ENCODE measurements at regions not wholly inside any gene's neighbourhood (a gene's known extent, or its start where the extent isn't known, plus 50 kb on each side); places are given as distances from the start of the nearest gene placed in this dataset.

DNA sequence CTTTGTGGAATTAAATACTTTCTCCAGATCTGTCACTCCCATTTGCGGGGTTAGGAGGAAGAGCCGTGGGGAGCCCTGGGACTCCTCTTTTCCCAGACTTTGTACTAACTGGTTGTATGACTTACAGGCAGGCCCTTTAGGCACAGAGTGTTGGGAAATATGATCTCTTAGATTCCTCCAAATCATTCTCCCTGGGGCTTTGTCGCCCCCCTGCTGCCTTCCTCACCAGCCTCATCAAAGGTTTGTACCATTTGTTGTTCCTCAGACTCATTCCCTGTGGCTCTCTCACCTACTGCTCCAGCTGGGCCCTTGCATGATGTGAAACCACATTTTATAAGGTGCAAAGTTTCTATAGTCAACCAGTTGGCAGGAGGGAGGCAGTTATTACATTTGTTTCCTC lies 56.4 kb downstream of the CRYGS start:
- H3K4me1 ChIP-seq (ENCODE audit: insufficient read depth, low read length) = no peaks in the 10 kb centered on the region
- H3K27me3 ChIP-seq (ENCODE audit: insufficient read depth, low read length) = no peaks in the 10 kb centered on the region
- H3K4me3 ChIP-seq (ENCODE audit: low read length) = no peak overlapping the region
- H3K9me3 ChIP-seq (ENCODE audit: low read depth, low read length) = no peaks in the 10 kb centered on the region

DNA sequence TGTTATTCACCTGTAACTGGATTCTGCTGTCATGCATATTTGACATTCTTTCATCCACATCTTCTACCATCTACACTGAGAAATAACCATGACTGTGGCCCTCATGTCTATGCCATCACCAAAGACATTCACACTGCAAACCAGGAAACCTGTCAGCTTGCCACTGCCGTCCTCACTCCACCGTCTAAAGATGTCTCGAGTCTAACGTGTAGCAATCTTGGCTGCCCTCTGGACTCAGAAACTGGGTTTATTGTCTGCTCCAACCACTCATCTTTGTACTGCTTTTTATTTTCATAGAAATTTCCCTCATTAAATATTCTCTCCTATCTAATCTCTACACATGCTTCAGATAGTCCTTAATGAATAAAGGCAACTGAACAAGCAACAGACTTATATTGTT lies 57.1 kb downstream of the CRYGS start:
- Histone ChIP-seq H3K27me3 (ENCODE audit: insufficient read depth, low read length) (no peaks in the 10 kb centered on the region), H3K4me1 (ENCODE audit: insufficient read depth, low read length) (no peaks in the 10 kb centered on the region), H3K9me3 (ENCODE audit: low read depth, low read length) (no peaks in the 10 kb centered on the region), H3K4me3 (ENCODE audit: low read length) (no peak overlapping the region)

DNA sequence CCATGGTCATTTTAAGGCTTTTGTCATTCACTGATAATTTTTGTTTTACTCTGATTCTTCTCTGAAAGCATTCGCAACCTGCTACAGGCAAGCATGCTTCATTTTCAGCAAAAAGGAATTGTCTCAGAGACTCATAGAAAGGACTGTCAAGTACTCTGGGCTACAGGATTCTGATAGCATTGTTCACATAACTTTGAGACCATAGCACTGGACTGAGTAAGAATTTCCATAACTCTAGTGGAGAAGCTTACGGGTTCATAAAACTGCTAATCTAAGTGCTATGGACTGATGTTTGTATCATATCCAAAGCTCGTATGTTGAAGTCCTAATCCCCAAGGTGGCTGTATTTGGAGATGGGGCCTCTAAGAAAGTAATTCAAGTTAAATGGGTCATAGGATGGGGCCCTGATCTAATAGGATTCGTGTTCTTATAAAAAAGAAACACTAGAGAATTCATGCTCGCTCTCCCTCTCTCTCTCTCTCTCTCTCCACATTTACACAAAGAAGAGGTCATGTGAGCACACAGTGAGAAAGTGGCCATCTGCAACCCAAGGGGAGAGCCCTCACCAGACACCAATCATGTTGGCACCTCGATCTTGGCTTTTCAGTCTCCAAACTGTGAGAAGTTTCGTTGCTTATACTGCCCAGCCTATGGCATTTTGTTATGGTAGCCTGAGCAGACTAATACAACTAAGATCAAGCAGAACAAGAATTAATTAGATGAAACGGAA lies 60.4 kb downstream of the CRYGS start:
- H3K9me3 ChIP-seq (ENCODE audit: low read depth, low read length) = no peaks in the 10 kb centered on the region
- H3K4me3 ChIP-seq (ENCODE audit: low read length) = no peak overlapping the region
- H3K27me3 ChIP-seq (ENCODE audit: insufficient read depth, low read length) = no peaks in the 10 kb centered on the region
- H3K4me1 ChIP-seq (ENCODE audit: insufficient read depth, low read length) = no peaks in the 10 kb centered on the region

DNA sequence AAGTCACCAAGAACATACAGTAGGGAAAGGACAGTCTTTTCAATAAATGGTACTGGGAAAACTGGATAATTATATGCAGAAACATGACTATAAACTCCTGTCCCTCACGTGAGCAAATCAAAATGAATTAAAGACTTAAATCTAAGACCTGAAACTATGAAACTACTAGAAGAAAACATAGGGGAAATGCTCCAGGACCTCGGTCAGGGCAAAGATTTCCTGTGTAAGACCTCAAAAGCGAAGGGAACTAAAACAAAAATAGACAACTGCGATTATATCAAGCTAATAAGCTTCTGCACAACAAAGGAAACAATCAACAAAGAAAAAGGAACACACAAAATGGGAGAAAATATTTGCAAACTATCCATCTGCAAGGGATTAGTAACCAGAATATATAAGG lies 62.7 kb downstream of the CRYGS start:
- Histone ChIP-seq H3K4me3 (ENCODE audit: low read length) (no peak overlapping the region), H3K9me3 (ENCODE audit: low read depth, low read length) (no peaks in the 10 kb centered on the region), H3K27me3 (ENCODE audit: insufficient read depth, low read length) (no peaks in the 10 kb centered on the region), H3K4me1 (ENCODE audit: insufficient read depth, low read length) (no peaks in the 10 kb centered on the region)

DNA sequence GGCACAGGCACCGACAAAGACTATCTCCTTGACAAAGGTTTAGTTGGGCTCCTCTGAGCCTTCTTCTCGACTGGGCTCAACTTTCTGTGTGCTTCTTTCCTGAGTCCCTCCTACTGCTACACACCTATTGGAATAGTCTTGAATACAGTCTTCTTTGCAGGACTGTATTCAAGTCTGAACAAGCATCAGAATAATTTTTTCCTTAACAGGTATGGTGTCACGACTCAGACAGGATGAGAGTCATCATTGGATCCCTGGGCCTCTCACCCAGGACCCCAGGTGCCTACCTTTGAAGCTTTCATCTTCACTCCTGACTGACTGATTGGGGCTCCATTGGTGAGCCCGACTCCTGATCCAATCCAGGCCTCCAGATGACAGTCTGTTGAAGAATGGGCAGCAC lies 66.3 kb downstream of the CRYGS start:
- H3K4me1 ChIP-seq (ENCODE audit: insufficient read depth, low read length) = no peaks in the 10 kb centered on the region
- no peaks in the 10 kb centered on the region for H3K9me3 ChIP-seq (ENCODE audit: low read depth, low read length)
- no peak overlapping the region for H3K4me3 ChIP-seq (ENCODE audit: low read length)
- no peaks in the 10 kb centered on the region for H3K27me3 ChIP-seq (ENCODE audit: insufficient read depth, low read length)

DNA sequence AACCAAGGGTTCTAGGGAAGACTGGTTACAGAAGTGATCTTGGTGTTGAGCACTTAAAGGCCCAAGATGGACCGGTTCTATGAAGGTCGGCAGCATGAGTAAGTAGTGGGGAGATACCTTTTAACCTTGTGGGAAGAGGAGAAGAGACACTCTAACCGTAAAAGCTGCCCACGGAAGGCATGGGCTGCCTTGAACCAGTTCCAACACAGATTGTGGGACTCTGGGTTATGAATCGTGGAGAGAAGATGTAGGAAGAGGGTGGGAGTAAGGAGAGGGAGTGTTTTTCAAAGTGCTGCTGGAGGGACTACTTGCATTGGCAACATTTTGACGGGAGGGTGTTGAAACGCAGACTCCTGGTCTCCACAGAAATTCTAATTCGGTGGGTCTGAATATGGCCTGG lies 67.1 kb downstream of the CRYGS start:
- H3K27me3 ChIP-seq (ENCODE audit: insufficient read depth, low read length) = no peaks in the 10 kb centered on the region
- H3K4me1 ChIP-seq (ENCODE audit: insufficient read depth, low read length) = no peaks in the 10 kb centered on the region
- H3K9me3 ChIP-seq (ENCODE audit: low read depth, low read length) = no peaks in the 10 kb centered on the region
- H3K4me3 ChIP-seq (ENCODE audit: low read length) = no peak overlapping the region

DNA sequence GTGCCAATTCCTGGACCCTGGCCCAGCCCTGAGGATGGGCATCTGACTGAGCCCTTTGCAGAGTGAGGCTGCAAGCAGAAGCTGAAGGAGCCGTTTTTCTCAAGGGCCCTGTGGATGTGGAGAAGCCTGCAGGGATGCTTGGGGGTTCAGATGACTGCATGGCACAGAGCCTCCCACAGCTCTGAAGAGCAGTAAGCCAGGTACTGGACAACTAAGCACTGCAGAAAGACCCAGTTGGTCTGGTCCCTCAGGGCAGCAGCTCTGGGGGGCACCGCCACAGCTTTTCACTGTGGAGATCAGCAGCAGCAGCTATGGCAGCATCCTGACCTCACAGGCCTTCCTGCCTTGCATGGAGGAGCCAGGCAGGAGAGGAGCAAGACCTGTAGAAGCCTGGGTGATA lies 67.6 kb downstream of the CRYGS start:
- no peaks in the 10 kb centered on the region for H3K9me3 ChIP-seq (ENCODE audit: low read depth, low read length)
- H3K4me3 ChIP-seq (ENCODE audit: low read length) = no peak overlapping the region
- H3K27me3 ChIP-seq (ENCODE audit: insufficient read depth, low read length) = no peaks in the 10 kb centered on the region
- H3K4me1 ChIP-seq (ENCODE audit: insufficient read depth, low read length) = no peaks in the 10 kb centered on the region

DNA sequence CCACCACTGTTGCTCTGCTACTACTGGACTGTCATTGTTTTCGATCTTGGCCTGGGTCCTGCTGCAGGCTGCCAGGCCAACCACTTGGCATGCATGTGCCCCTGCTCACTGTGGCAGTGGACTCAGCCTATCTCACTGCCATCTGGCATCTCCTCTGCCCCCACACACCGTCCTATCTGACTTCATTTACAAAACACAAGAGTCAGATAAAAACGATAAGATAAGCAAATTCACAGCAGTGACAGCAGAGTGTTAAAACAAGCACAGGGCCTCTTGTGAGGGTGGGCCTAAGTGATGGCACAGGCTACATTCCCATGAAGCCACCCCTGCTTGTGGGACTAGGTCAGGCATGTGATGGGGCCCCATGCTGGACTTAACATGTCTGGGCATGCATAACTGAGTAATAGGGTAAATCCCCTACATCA lies 68.1 kb downstream of the CRYGS start:
- no peaks in the 10 kb centered on the region for H3K27me3 ChIP-seq (ENCODE audit: insufficient read depth, low read length)
- H3K4me3 ChIP-seq (ENCODE audit: low read length) = no peak overlapping the region
- no peaks in the 10 kb centered on the region for H3K4me1 ChIP-seq (ENCODE audit: insufficient read depth, low read length)
- H3K9me3 ChIP-seq (ENCODE audit: low read depth, low read length) = no peaks in the 10 kb centered on the region

DNA sequence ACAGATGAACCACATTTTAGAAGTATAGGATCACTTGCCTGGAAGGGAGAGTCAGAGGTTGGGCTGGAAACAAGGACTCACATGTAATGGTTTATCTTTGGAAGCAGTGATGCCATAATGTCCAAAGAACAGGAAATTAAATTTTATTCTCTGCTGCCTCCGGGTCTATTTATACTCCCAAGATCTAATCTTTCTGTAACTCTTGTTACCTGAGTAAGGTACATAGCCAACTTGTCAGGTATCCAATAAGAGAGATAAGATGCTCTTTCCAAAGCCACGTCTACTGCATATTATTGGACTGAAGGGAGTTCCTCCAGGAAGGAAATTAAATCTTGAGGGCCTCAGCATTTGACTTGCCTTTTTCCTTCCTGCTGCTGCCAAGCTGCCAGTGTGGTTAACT lies 71.0 kb downstream of the CRYGS start:
- Histone ChIP-seq H3K4me1 (ENCODE audit: insufficient read depth, low read length) (no peaks in the 10 kb centered on the region), H3K4me3 (ENCODE audit: low read length) (no peak overlapping the region), H3K9me3 (ENCODE audit: low read depth, low read length) (no peaks in the 10 kb centered on the region), H3K27me3 (ENCODE audit: insufficient read depth, low read length) (no peaks in the 10 kb centered on the region)

DNA sequence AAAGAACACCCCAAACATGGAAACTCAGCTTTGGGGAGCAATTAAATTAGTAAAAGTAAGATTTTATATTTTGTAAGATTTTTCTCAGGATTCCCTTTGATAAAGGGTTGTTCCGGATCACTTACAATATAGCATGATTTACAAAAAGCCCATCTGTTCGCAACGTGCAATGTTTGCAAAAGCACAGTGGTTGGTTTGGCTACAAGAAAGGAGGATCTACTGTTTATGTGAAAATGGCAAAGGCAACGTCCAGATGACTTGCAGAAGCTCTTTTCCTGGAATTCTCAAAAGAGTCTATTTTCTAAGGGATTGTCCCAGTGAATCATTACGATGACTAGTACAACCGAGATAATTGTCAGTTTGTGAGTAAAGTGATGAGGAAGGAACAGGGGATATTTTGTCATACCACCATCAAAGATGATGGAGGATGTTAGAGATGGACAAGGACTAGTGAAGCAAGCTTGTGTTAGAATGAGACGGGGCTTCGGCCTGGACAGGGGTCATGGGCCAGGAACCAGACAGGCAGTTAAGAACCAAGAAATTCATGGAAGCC lies 71.6 kb downstream of the CRYGS start:
- Histone ChIP-seq H3K4me3 (ENCODE audit: low read length) (no peak overlapping the region), H3K27me3 (ENCODE audit: insufficient read depth, low read length) (no peaks in the 10 kb centered on the region), H3K9me3 (ENCODE audit: low read depth, low read length) (no peaks in the 10 kb centered on the region), H3K4me1 (ENCODE audit: insufficient read depth, low read length) (no peaks in the 10 kb centered on the region)

DNA sequence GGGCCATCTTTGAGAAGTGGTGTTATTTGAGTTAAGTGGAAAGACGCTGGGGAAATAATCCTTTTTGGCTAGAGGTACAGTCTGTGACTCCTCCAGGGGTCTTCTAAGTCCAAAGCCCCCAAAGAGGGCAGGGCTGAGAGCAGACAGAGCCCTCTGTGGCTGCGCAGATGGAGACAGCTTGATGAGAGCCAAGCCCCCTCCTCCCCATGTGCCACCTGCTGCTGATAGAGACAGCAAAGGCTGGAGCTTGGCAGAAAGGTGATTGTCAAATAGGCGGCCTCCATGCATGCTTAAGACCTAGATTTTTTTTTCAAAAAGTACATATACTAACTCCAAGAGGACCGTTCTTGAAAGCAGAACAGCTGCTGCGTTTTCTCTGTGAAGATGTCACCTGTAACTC lies 72.4 kb downstream of the CRYGS start:
- Histone ChIP-seq H3K4me1 (ENCODE audit: insufficient read depth, low read length) (no peaks in the 10 kb centered on the region), H3K27me3 (ENCODE audit: insufficient read depth, low read length) (no peaks in the 10 kb centered on the region), H3K9me3 (ENCODE audit: low read depth, low read length) (no peaks in the 10 kb centered on the region), H3K4me3 (ENCODE audit: low read length) (no peak overlapping the region)

DNA sequence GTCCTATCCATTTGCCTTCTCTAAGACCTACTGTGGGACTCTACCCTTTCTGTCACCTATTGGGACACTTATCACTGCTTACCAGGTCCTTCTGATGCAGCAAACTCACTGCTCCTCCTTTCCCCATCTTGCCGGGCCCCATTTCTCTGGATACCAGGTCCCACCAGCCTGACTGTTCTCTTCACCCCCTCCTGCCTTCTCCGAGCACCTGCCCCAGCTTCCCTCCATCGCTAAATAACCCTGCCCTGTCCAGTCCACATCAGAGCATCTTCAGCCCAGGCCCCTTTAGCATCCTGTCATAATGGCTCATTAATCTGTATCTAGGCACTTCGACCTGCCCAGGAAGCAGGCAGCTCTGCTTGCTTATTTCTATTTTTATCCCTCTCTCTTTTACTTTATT lies 74.7 kb downstream of the CRYGS start:
- H3K4me3 ChIP-seq (ENCODE audit: low read length) = no peak overlapping the region
- H3K9me3 ChIP-seq (ENCODE audit: low read depth, low read length) = no peaks in the 10 kb centered on the region
- H3K27me3 ChIP-seq (ENCODE audit: insufficient read depth, low read length) = no peaks in the 10 kb centered on the region
- no peaks in the 10 kb centered on the region for H3K4me1 ChIP-seq (ENCODE audit: insufficient read depth, low read length)

DNA sequence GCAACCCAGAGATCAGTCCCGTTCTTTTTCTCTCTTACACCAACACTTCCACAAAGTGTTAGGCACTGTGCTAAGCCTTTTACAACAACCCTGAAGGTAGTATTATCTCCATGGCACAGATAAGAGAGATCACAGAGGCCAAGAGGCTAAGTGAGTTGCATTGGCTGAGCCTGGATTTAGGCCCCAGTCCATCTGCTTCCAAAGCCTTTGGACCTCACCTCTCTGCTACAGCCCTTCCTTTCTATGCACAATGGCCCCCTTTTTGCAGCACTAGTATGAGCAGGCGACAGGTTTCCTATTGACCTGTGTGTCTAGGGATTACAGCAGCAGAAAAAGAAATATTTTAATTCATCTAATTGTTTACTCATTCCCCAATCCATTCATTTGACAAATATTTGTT lies 76.2 kb downstream of the CRYGS start:
- H3K27me3 ChIP-seq (ENCODE audit: insufficient read depth, low read length) = no peaks in the 10 kb centered on the region
- no peak overlapping the region for H3K4me3 ChIP-seq (ENCODE audit: low read length)
- no peaks in the 10 kb centered on the region for H3K4me1 ChIP-seq (ENCODE audit: insufficient read depth, low read length)
- no peaks in the 10 kb centered on the region for H3K9me3 ChIP-seq (ENCODE audit: low read depth, low read length)

DNA sequence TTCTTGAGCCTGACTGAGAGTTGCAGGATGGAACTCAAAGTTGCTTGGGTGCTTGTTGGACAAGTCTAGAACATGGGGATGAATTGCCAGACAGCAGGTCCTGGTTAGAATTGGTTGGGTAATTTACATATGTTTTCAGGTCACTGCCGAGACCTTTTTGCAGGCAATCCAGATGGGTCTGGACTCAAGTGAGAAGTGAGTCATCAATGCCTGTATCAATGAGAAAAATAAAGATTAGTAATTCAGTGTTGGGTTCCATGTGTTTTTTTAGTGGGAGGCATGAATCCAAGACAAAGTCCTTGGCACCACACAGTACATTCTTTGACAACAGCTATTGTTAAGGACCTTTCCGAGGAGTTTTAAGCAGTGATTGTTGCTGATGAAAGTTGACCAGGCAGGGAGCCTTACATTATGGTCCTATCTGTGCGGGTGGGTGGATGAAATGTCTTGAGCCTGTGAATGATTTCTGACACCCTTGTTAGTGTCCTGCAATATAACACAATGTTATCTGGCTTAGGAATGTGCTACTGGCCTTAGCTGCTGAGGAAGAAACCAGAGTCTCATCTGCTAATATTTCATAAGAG lies 77.7 kb downstream of the CRYGS start:
- Histone ChIP-seq H3K4me3 (ENCODE audit: low read length) (no peak overlapping the region), H3K9me3 (ENCODE audit: low read depth, low read length) (no peaks in the 10 kb centered on the region), H3K4me1 (ENCODE audit: insufficient read depth, low read length) (no peaks in the 10 kb centered on the region), H3K27me3 (ENCODE audit: insufficient read depth, low read length) (no peaks in the 10 kb centered on the region)

DNA sequence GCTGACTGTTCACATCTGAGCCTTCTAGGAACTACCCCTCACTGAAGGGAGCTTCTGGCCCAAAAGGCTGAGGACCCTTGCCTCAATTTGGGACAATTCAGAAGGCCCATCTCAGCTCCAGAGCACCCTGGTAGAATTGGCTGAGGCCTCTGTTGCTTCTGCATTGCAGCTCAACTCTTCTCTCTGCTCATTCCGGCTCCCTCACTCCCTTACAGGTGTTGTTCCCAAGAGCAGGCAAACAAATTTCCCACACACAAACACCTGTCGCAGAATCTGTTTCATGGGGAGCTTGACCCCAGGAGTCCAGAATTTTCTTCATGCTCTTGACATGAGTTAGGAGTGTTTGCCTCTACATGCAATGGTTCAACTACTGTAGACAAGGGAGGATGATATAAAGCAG lies 78.7 kb downstream of the CRYGS start:
- no peaks in the 10 kb centered on the region for H3K4me1 ChIP-seq (ENCODE audit: insufficient read depth, low read length)
- no peaks in the 10 kb centered on the region for H3K27me3 ChIP-seq (ENCODE audit: insufficient read depth, low read length)
- no peaks in the 10 kb centered on the region for H3K9me3 ChIP-seq (ENCODE audit: low read depth, low read length)
- H3K4me3 ChIP-seq (ENCODE audit: low read length) = no peak overlapping the region
